ENCODE measurements at regions not wholly inside any gene's neighbourhood (a gene's known extent, or its start where the extent isn't known, plus 50 kb on each side); places are given as distances from the start of the nearest gene placed in this dataset.
"Not testable (repeated sequence)": the region's sequence is repeated elsewhere in the genome, so short reads cannot be mapped to it uniquely, and the experiment has no call there.

GRCh38 chr2:116769514-116769913, 1045.0 kb upstream of the DDX18 start:
- no peak for DNase-seq

DNA sequence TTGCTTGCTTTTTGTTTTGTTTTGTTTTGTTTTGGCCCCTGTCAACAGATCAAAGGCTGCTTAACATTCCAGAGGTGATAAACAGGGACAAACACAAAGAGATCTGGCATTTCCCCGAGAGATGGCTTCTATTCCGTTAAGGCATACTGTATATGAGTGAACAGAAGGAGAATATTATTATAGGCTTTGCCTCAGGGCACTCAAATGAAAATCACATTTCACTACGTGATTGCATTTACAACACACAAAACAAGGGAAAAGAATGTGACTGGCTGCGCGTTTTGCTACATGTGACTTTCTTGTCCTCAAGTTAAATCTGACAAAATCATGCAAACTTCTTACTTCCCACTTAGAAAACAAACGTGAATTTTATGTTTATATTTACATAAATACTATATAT, 1037.9 kb upstream of the DDX18 start:
- DNase-seq = no peak

DNA sequence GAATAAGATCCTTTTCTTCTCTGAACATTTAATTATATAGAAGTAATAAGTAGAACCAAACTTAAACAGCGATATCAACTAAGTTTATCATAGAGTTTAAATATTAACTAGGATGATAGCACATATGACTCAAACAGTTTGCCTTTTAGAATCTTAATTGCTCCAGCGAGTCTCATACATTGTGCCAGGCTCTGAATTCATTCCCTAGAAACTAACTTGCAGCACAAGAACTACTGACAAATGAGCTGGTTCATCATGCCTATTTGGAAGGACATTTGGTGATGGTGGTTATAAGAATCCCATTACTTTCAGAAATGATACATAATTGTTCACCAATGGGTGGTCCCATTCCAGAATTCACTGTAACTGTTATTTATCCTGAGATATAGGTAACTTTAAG, 1026.6 kb upstream of the DDX18 start:
- no peak for DNase-seq

DNA sequence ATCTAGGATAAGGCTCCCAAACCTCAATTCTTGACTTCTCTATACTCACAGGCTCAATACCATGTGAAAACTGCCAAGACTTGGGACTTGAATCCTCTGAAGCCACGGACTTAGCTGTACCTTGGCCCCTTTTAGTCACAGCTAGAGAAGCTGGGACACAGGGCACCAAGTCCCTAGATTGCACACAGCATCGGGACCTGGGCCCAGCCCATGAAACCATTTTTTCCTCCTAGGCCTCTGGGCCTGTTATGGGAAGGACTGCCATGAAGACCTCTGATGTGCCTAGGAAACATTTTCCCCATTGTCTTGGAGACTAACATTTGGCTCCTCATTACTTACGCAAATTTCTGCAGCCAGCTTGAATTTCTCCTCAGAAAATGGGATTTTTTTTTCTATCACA, 1011.8 kb upstream of the DDX18 start:
- no peak for DNase-seq

DNA sequence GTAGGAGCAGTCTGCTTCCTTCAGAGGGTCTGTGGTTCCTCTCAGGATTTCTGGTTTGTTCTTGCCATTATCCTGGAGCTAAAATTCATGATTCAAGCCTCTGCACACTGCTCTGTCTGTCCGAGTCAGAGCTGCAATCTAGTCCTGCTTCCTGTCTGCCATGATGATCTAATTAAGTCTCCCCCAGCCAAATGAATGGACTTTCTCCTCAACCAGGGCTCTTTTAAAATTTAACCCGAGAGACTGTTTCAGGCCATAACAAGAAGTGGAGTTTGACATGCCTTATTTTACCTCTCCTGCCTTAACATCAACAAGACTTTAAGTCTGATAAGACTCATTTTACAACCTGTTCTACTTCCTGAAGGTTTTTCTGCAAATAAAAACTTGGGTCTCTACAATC, 1009.6 kb upstream of the DDX18 start:
- no peak for DNase-seq

GRCh38 chr2:116806505-116806904, 1008.0 kb upstream of the DDX18 start:
- not testable (repeated sequence) for DNase-seq

DNA sequence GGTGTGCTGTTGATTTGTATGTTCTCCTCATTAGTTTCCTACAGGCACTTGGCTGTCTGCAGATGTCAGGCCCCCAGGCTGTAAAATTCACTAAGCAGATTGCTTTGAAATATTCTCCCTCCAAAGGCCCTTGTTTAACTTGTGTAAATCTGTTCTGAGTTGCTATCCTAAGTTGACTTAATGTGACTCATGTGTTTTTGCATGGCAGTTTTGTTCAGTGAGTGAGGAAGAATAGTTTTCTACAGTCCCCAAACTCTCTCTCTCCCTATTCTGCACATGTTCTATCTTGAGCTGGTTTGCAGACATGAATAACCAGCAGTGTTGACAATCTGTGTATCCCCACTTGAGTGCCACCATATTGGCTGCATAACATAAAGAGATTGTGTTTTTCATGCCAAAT, 1005.4 kb upstream of the DDX18 start:
- DNase-seq = no peak

- no peak for DNase-seq
These were observed 1004.4 kb upstream of the DDX18 start for GRCh38 chr2:116810071-116810470.

DNA sequence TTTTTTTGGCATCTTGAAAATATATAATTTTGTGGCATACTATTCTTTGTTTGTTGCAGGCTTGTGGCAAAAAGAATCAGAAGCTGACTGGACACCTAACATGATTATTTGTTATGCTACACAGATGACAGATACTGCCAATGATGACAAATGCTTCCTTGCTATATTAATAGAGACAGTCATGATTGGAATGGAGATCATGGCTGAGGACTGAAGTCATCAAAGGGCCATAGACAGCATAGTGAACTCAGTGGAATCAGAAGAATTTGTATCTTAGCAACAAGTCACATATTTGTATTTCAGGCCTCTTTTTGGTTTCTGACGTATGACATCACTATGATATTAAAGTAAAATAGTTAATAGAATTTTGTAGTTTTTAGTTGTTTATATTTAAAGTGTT, 1003.8 kb upstream of the DDX18 start:
- peak in 1 of 3 donors; percentile 20 for DNase-seq

DNA sequence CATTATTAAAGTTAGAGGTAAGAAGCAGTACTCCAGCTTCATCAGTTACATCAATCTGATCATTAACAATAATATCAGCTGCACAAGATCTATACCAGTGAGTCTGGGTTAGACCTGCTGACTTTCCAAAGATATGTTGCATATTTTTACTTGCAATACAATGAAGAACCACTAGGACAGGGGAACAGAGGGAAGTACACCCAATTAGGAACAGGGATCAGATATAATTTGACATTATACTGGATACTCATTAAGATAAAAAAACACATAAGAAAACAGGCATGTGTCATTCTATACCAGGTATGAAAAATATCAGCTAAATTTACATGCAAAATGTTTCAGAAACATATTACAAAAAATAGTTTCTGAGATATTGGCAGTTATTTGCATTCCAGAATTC, 995.1 kb upstream of the DDX18 start:
- DNase-seq = no peak

- DNase-seq = no peak
These were observed 993.5 kb upstream of the DDX18 start for GRCh38 chr2:116820986-116821385.

- DNase-seq = not testable (repeated sequence)
These were observed 984.9 kb upstream of the DDX18 start for GRCh38 chr2:116829543-116829942.

DNA sequence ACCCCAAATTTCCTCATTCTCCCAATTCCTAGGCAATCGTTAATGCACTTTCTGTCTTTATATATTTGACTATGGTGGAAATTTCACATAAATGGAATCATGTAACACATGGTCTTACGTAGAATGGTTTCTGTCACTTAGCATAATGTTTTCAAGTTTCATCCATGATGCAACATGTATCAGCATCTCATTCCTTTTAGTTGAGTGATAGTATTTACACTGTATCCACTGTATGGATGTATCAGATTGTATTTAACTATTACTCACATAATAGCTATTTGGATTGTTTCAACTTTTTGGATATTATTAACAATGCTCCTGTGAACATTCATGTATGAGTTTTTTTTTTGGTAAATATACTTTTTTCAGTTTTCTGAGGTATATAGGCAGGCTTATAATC, 982.3 kb upstream of the DDX18 start:
- no peak for DNase-seq

GRCh38 chr2:116833052-116833451, 981.4 kb upstream of the DDX18 start:
- DNase-seq = no peak

DNA sequence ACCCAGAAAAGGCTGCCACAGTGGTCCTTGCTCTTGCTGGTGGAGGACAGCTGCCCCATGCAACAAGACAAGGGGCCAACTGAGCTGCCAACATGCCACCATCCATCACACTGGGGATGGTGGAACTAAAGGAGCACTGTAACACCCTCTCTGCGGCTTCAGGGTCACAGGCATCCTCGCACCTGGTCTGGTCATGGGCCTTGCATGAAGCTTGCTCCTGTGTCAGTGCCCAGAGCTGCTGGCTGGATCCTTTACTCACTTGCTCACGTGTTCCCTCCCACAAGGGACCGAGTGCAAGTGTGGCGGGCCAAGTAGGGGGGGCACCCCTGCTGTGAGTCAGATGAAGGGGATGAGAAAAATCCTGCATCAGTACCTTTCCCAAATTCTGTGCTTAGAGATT, 972.3 kb upstream of the DDX18 start:
- DNase-seq = no peak

- no peak for DNase-seq
These were observed 954.8 kb upstream of the DDX18 start for GRCh38 chr2:116859708-116860107.

- DNase-seq = no peak
These were observed 940.5 kb upstream of the DDX18 start for GRCh38 chr2:116874021-116874420.

- no peak for DNase-seq
These were observed 937.2 kb upstream of the DDX18 start for GRCh38 chr2:116877274-116877673.

GRCh38 chr2:116877944-116878343, 936.5 kb upstream of the DDX18 start:
- DNase-seq = no peak

- DNase-seq = no peak
These were observed 934.8 kb upstream of the DDX18 start for GRCh38 chr2:116879650-116880160.

- DNase-seq = no peak
These were observed 923.3 kb upstream of the DDX18 start for GRCh38 chr2:116891191-116891590.

- no peak for DNase-seq
These were observed 903.0 kb upstream of the DDX18 start for GRCh38 chr2:116911540-116911939.

DNA sequence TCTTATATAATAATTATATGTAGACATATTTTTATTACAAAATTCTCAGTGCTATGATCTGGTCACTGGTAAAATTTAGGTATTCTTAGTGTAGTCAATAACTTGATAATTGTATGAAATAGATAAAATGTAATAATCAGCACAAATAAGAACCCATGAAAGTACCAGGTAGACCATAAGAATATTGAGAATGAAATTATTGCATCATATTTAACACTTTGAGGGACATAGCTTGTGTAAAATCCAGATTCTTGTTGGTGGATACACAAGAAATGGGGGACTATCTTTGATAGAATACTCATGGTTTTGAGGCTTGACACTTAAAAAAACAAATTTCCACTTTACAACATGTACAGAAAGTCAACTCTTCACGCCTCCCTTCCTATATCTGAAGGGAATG, 898.8 kb upstream of the DDX18 start:
- no peak for DNase-seq

- peak in 1 of 3 donors; percentile 2 for DNase-seq
These were observed 897.3 kb upstream of the DDX18 start for GRCh38 chr2:116917196-116917595.

GRCh38 chr2:116918574-116918973, 895.9 kb upstream of the DDX18 start:
- DNase-seq = no peak
